IPS-11a (cell line): ENCODE measurements at regions not wholly inside any gene's neighbourhood (a gene's known extent, or its start where the extent isn't known, plus 50 kb on each side); places are given as distances from the start of the nearest gene placed in this dataset.

ENCODE experiments used
- H3K4me3 ChIP-seq: one replicate; pipeline ENCODE4 v1.5.1; 2013; ENCODE audit warnings: low read depth, low read length, control low read depth

- H3K4me3 ChIP-seq: no peak overlapping the region
These were observed 295.1 kb downstream of the SHOX2 start for GRCh38 chr3:157810924-157811718.

DNA sequence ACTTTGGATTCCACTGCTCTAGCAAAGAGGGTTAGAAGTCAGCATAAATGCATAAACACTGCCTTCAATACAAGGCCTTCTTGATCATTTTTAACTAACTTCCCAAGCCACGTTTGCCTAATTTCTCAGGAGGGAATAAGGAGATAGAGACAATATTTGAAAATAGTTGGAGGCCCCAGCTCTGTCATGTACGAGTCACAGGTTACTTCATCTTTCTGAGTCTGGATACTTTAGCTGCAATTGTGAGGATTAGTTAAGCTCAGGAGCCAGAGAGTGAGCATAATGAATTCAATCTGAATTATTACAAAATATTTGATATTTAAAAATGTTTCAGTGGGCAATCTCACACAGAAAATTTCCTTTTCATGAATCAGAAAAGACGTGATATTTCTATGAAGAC lies 298.9 kb downstream of the SHOX2 start:
- H3K4me3 ChIP-seq: no peak overlapping the region

DNA sequence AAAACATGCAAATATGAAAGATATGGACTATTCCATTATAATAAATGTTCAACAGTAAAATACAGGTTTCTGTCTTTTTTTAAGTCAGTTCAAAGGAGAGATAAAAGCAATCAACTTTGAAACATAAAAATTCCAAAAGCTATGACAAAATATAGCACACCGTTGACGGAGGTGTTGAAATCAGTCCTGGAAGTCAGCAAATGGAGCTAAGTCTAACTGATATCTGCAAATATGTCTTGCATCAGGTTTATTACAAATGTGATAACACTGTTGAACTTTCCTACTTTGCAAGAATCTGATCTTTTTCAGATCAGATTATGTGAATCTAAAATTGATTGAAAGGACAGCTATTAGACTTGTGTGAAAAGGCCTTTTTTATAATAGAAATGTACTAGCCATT lies 300.7 kb downstream of the SHOX2 start:
- H3K4me3 ChIP-seq: no peak overlapping the region

DNA sequence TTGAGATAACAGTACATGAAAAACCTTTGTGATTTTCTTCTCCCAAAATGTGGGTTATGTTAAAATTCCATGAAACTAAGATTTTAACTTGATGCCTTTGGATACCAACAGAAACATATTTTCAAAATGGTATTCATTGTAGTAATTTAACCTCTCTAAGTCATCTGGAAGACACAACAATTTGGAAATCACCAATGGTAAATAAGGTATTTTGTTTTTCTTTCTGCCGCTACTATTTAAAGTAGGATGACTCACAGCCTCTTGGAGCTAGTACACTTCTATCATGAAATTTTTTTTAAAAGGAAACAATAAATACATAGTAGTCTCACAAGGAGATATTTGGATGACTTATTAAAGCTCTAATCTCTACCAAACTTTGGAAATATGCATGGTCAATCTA lies 291.6 kb upstream of the VEPH1 start:
- H3K4me3 ChIP-seq: no peak overlapping the region

DNA sequence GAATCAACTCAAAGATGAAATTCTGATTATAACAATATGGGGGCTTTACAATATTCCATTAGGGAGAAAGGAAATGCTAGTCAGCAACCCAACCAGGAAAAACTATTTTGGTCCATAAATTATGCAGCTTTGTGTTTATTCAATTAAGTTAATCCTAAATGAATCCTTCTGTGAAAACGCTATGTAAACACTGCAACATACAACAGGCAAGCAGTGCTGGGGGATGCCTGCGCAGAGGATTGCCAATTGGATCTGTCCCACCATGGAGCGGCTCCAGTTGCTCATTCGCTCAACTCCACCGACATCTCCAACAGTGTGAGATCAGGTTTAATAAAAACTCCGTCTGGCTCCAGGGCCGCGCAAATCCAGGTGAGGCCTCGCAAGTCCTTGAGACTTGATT lies 290.5 kb upstream of the VEPH1 start:
- no peak overlapping the region for H3K4me3 ChIP-seq

- H3K4me3 ChIP-seq: no peak overlapping the region
These were observed 285.9 kb upstream of the VEPH1 start for GRCh38 chr3:157789162-157789561.

DNA sequence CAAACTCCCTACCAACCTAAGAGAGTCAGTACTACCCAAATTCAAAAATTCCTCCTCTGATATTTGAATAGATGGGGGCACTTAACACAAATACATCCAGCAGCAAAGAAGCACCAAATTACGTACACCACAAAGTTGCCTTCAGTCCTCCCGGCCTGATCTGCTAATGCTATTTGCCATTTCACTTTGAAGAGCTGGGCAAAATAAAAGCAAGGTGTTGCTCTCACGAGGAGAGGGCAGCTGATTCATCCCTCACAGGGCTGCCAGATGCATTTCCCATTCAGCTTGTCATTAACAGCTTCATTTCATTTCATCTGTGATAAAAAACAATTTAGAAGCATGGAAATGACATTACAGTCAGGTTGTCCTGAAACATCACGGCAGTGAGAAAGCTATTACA lies 283.4 kb upstream of the VEPH1 start:
- no peak overlapping the region for H3K4me3 ChIP-seq

DNA sequence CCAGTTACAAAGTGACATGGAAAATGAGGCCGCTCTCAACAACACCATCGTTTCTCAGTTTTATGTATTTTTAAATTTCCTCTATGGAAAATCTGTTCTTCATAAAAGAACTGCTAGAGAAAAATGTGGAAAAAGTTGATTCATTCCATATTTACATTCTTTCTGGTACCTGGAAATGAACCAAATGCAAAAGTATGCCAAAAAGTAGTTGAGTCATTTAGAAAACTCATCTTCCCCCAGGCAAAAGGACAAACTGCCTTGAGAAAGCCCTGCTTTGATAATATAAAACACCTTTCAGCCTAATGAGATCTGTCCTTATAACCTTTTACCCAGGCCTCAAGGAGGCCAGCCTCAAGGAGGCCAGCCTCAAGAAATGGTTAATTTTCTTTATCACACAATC lies 283.0 kb upstream of the VEPH1 start:
- H3K4me3 ChIP-seq: no peak overlapping the region

- no peak overlapping the region for H3K4me3 ChIP-seq
These were observed 282.0 kb upstream of the VEPH1 start for GRCh38 chr3:157785102-157785826.

DNA sequence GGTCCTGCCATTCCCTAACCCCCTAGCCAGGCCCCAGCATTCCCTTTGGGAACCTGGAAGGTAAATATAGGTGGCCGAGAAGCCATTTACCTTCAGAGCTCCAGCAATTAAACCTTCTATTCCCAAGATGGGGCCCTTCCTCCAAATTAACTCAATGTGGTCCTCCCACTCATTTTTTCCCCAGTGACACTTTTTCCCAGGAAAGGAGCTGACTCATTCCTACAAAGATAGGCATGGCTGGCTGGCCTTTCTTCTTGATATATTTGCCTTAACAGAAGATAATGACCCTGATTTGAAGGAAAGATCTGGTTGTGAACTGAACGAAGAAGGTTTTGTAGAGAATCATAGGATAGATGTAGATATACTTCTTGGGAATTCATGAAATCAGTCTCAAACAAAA lies 279.0 kb upstream of the VEPH1 start:
- H3K4me3 ChIP-seq: no peak overlapping the region

- H3K4me3 ChIP-seq: no peak overlapping the region
These were observed 273.6 kb upstream of the VEPH1 start for GRCh38 chr3:157776861-157777260.

- H3K4me3 ChIP-seq: no peak overlapping the region
These were observed 272.2 kb upstream of the VEPH1 start for GRCh38 chr3:157775446-157775845.

- no peak overlapping the region for H3K4me3 ChIP-seq
These were observed 266.2 kb upstream of the VEPH1 start for GRCh38 chr3:157769378-157769777.

DNA sequence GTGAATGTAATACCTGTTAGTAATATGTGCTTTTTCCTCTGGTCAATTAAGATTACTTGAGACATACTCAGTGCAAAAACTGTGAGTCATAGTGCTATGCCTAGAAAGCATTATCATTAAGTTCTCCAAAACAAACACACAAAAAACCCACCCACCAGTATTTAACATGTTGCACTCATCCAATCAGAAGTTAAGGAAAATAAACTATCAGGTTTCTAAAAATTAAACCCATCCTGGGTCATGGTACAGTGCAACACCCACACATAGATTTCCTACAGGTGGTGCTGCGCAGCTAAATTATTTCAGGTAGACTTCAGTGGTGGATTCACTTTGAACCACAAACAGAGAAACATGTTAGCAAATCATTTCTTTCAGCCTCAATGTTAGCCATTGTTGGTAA lies 264.4 kb upstream of the VEPH1 start:
- H3K4me3 ChIP-seq: no peak overlapping the region

GRCh38 chr3:157763644-157764043 lies 260.4 kb upstream of the VEPH1 start:
- no peak overlapping the region for H3K4me3 ChIP-seq

- no peak overlapping the region for H3K4me3 ChIP-seq
These were observed 256.1 kb upstream of the VEPH1 start for GRCh38 chr3:157759311-157759710.

GRCh38 chr3:157755233-157755632 lies 252.0 kb upstream of the VEPH1 start:
- H3K4me3 ChIP-seq: no peak overlapping the region

DNA sequence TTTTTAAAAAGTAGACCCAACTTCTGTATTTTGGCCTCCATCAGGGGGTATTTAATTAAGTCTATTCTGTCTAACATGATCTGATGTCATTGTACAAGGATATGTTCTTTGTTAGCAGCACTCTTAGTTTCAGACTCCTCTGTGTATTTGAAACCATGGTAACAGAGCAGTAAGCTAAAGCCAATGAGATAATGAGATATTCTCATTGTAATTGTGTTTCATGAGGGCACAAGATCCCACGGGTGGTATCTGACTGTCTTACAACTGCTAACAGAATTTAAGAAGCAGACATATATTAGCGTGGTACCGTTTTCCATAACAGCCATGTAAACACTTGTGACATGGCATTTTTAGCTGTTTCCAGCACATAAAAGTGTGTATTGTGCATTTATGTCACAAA lies 251.2 kb upstream of the VEPH1 start:
- H3K4me3 ChIP-seq: no peak overlapping the region

DNA sequence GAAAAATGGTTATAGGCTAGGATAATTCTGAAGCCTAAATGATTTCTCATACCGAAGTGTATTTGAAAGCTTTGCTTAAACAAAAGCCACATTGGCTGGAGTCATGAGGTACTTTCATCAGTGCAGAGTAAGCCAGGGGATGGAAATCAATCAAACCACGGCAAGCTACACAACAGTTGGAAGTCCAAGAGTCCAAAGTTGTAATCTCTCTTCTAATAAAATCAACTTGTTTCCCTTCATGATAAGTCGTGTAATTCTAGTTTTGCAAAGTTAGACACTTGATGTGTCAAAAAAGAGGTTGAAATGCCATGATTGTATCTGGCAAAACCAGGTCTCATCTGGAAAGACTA lies 250.5 kb upstream of the VEPH1 start:
- H3K4me3 ChIP-seq: no peak overlapping the region

DNA sequence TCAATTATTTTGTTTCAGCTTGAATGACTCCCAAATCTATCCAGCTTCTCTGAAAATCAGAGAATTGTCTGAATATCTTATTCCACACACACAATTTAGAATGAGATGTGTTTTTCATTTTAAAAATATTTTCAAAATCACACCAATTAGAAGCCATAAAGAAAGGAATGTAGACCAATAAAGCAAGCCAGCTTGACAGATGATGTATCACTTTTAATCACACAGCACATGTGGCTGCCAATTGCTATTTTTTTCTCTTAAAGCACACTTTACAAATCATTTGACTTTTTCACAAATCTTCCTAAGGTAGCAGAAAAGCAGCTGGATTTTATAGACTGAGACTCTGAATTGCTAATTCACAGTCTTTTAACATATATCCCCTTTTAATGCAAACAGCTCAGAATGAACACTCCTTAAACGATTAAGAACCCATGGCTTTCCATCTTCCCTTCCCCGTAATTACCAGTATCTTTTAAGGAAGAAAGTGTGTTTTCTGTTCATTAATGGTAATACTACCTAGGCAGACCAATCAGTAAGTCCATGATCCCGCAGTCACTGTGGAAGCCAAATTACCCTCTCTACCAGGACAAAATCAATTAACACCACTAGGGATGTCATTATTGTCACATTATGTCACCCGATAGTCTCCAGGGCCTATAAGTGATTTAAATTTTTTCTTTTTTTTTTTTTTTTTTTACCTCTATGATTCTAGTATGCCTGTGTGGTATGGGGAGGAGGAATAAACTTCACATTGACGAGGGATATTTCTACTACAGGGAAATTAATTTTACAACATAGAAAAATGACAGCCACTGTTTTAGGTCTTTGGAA lies 250.0 kb upstream of the VEPH1 start:
- H3K4me3 ChIP-seq: no peak overlapping the region

- no peak overlapping the region for H3K4me3 ChIP-seq
These were observed 249.3 kb upstream of the VEPH1 start for GRCh38 chr3:157752554-157752953.

GRCh38 chr3:157751386-157751785 lies 248.2 kb upstream of the VEPH1 start:
- H3K4me3 ChIP-seq: no peak overlapping the region
